ENCODE measurements at regions not wholly inside any gene's neighbourhood (a gene's known extent, or its start where the extent isn't known, plus 50 kb on each side); places are given as distances from the start of the nearest gene placed in this dataset.

GRCh38 chr13:53343361-53343744 is 314.7 kb downstream of the OLFM4 start:
- ATAC-seq (ENCODE audit: insufficient read depth, low read depth), result no peak
- H3K4me3 ChIP-seq (ENCODE audit: low read depth in 1 of 2, low read length in 2 of 2), result no peak overlapping the region

GRCh38 chr13:53351021-53351420 is 322.4 kb downstream of the OLFM4 start:
- no peak overlapping the region for H3K4me2 ChIP-seq (ENCODE audit: insufficient read depth, low read length)
- no peak for DNase-seq
- TF ChIP-seq CTCF (IDR thresholded peaks at IDR 0.05; ENCODE audit: borderline replicate concordance, extremely low read depth, low read length, poor library complexity, severe bottlenecking) (no peak), EZH2 (IDR thresholded peaks at IDR 0.05; ENCODE audit: borderline replicate concordance, low read depth, low read length, severe bottlenecking) (no peak)
- H3K9ac ChIP-seq (ENCODE audit: low read depth, low read length), result no peak overlapping the region
- no peaks in the 10 kb centered on the region for H3K79me2 ChIP-seq (ENCODE audit: insufficient read depth, low read length)
- no peaks in the 10 kb centered on the region for H4K20me1 ChIP-seq (ENCODE audit: insufficient read depth, low read length)
- H3K9me3 ChIP-seq (ENCODE audit: insufficient read depth, low read length, severe bottlenecking), result no peaks in the 10 kb centered on the region
- no peaks in the 10 kb centered on the region for H3K4me1 ChIP-seq (ENCODE audit: insufficient read depth, low read length)
- H3K4me3 ChIP-seq (ENCODE audit: low read depth in 1 of 2, low read length in 2 of 2), result no peak overlapping the region
- no peak for ATAC-seq (ENCODE audit: insufficient read depth, low read depth)
- no peak overlapping the region for H2AFZ ChIP-seq (ENCODE audit: low read depth, low read length)
- no peaks in the 10 kb centered on the region for H3K27me3 ChIP-seq (ENCODE audit: insufficient read depth, low read length, poor library complexity)
- H3K27ac ChIP-seq (ENCODE audit: low read length), result no peak overlapping the region
- no peaks in the 10 kb centered on the region for H3K36me3 ChIP-seq (ENCODE audit: insufficient read depth, low read length)

More at GRCh38 chr13:53343361-53343744, 314.7 kb downstream of the OLFM4 start:
- TF ChIP-seq EZH2 (IDR thresholded peaks at IDR 0.05; ENCODE audit: borderline replicate concordance, low read depth, low read length, severe bottlenecking) (no peak), CTCF (IDR thresholded peaks at IDR 0.05; ENCODE audit: borderline replicate concordance, extremely low read depth, low read length, poor library complexity, severe bottlenecking) (no peak)
- Histone ChIP-seq H3K9me3 (ENCODE audit: insufficient read depth, low read length, severe bottlenecking) (no peaks in the 10 kb centered on the region), H3K27me3 (ENCODE audit: insufficient read depth, low read length, poor library complexity) (no peaks in the 10 kb centered on the region), H3K27ac (ENCODE audit: low read length) (no peak overlapping the region), H3K4me1 (ENCODE audit: insufficient read depth, low read length) (no peaks in the 10 kb centered on the region), H4K20me1 (ENCODE audit: insufficient read depth, low read length) (no peaks in the 10 kb centered on the region), H3K9ac (ENCODE audit: low read depth, low read length) (no peak overlapping the region), H3K36me3 (ENCODE audit: insufficient read depth, low read length) (no peaks in the 10 kb centered on the region), H3K79me2 (ENCODE audit: insufficient read depth, low read length) (no peaks in the 10 kb centered on the region), H2AFZ (ENCODE audit: low read depth, low read length) (no peak overlapping the region), H3K4me2 (ENCODE audit: insufficient read depth, low read length) (no peak overlapping the region)
- no peak for DNase-seq

GRCh38 chr13:53357582-53357981 is 329.0 kb downstream of the OLFM4 start:
- H3K27ac ChIP-seq (ENCODE audit: low read length), result no peak overlapping the region
- no peaks in the 10 kb centered on the region for H3K79me2 ChIP-seq (ENCODE audit: insufficient read depth, low read length)
- H3K4me3 ChIP-seq (ENCODE audit: low read depth in 1 of 2, low read length in 2 of 2), result no peak overlapping the region
- H2AFZ ChIP-seq (ENCODE audit: low read depth, low read length), result no peak overlapping the region
- H3K4me1 ChIP-seq (ENCODE audit: insufficient read depth, low read length), result no peaks in the 10 kb centered on the region
- no peak overlapping the region for H3K4me2 ChIP-seq (ENCODE audit: insufficient read depth, low read length)
- no peaks in the 10 kb centered on the region for H3K27me3 ChIP-seq (ENCODE audit: insufficient read depth, low read length, poor library complexity)
- ATAC-seq (ENCODE audit: insufficient read depth, low read depth) (no peak), DNase-seq (no peak)
- TF ChIP-seq EZH2 (IDR thresholded peaks at IDR 0.05; ENCODE audit: borderline replicate concordance, low read depth, low read length, severe bottlenecking) (no peak), CTCF (IDR thresholded peaks at IDR 0.05; ENCODE audit: borderline replicate concordance, extremely low read depth, low read length, poor library complexity, severe bottlenecking) (no peak)
- H3K9me3 ChIP-seq (ENCODE audit: insufficient read depth, low read length, severe bottlenecking), result no peaks in the 10 kb centered on the region
- no peak overlapping the region for H3K9ac ChIP-seq (ENCODE audit: low read depth, low read length)
- no peaks in the 10 kb centered on the region for H3K36me3 ChIP-seq (ENCODE audit: insufficient read depth, low read length)
- H4K20me1 ChIP-seq (ENCODE audit: insufficient read depth, low read length), result no peaks in the 10 kb centered on the region

GRCh38 chr13:53368948-53369347 is 340.3 kb downstream of the OLFM4 start:
- H3K4me3 ChIP-seq (ENCODE audit: low read depth in 1 of 2, low read length in 2 of 2), result no peak overlapping the region
- H3K4me1 ChIP-seq (ENCODE audit: insufficient read depth, low read length), result no peaks in the 10 kb centered on the region
- H4K20me1 ChIP-seq (ENCODE audit: insufficient read depth, low read length), result no peaks in the 10 kb centered on the region
- H3K9me3 ChIP-seq (ENCODE audit: insufficient read depth, low read length, severe bottlenecking), result no peaks in the 10 kb centered on the region
- no peaks in the 10 kb centered on the region for H3K36me3 ChIP-seq (ENCODE audit: insufficient read depth, low read length)
- no peak overlapping the region for H2AFZ ChIP-seq (ENCODE audit: low read depth, low read length)
- no peak for ATAC-seq (ENCODE audit: insufficient read depth, low read depth)
- TF ChIP-seq EZH2 (IDR thresholded peaks at IDR 0.05; ENCODE audit: borderline replicate concordance, low read depth, low read length, severe bottlenecking) (no peak), CTCF (IDR thresholded peaks at IDR 0.05; ENCODE audit: borderline replicate concordance, extremely low read depth, low read length, poor library complexity, severe bottlenecking) (no peak)
- no peak for DNase-seq
- no peak overlapping the region for H3K4me2 ChIP-seq (ENCODE audit: insufficient read depth, low read length)
- H3K9ac ChIP-seq (ENCODE audit: low read depth, low read length), result no peak overlapping the region
- no peaks in the 10 kb centered on the region for H3K79me2 ChIP-seq (ENCODE audit: insufficient read depth, low read length)
- no peak overlapping the region for H3K27ac ChIP-seq (ENCODE audit: low read length)
- no peaks in the 10 kb centered on the region for H3K27me3 ChIP-seq (ENCODE audit: insufficient read depth, low read length, poor library complexity)
